K562 (cell line): ENCODE measurements at regions not wholly inside any gene's neighbourhood (a gene's known extent, or its start where the extent isn't known, plus 50 kb on each side); places are given as distances from the start of the nearest gene placed in this dataset.

ENCODE experiments used
- CBFB ChIP-seq: sonication (generic); formaldehyde crosslinking; IDR thresholded peaks from 2 replicates; pipeline ENCODE4 v1.4.0; 2020; ENCODE audit warnings: mild to moderate bottlenecking, missing genetic modification reagents
- HCFC1 ChIP-seq: IDR thresholded peaks from 2 replicates; pipeline ENCODE4 v1.6.1; 2012; ENCODE audit warnings: low read depth, low read length, improper control_type of control experiment
- SAFB2 ChIP-seq: fragments of 200-400 bp; formaldehyde crosslinking; IDR thresholded peaks from 2 replicates; pipeline ENCODE4 v1.6.1; 2018; ENCODE audit warnings: borderline replicate concordance, low read length, low read depth, moderate library complexity; ENCODE audit not compliant: severe bottlenecking
- SNRNP70 ChIP-seq: fragments of 200-400 bp; formaldehyde crosslinking; optimal IDR thresholded peaks from 2 replicates; pipeline ENCODE3; 2017; ENCODE audit warnings: low read depth, low read length
- SP1 ChIP-seq: sonication (generic); formaldehyde crosslinking; IDR thresholded peaks from 2 replicates; pipeline ENCODE4 v1.8.1; 2022; ENCODE audit warnings: mild to moderate bottlenecking, missing genetic modification reagents
- ZNF408 ChIP-seq: fragments of 250-450 bp; sonication (Bioruptor Pico); IDR thresholded peaks from 2 replicates; pipeline ENCODE4 v1.4.0; 2020; ENCODE audit warnings: low read depth, mild to moderate bottlenecking, moderate library complexity
- ZNF644 ChIP-seq: fragments of 200-800 bp; sonication (Bioruptor generic); IDR thresholded peaks from 2 replicates; pipeline ENCODE4 v1.6.1; 2016; ENCODE audit warnings: low read depth, missing genetic modification characterization, missing compliant biosample characterization
- TF ChIP-seq, protein P1 (sequence below): fragments of 450-650 bp; formaldehyde crosslinking; conservative IDR thresholded peaks from 2 replicates; pipeline ENCODE4 v1.4.0; 2022; ENCODE audit warnings: mild to moderate bottlenecking, missing genetic modification characterization
- TF ChIP-seq, protein P2 (sequence below), 3 experiments: IDR thresholded peaks in 2 of 3; conservative IDR thresholded peaks in 1 of 3; 2 replicates each; pipeline ENCODE4 v1.5.1; 2011 to 2012; ENCODE audit warnings: low read length in 3 of 3, mild to moderate bottlenecking in 3 of 3, control low read depth in 2 of 3, improper control_type of control experiment in 1 of 3, inconsistent platforms in 1 of 3, low read depth in 1 of 3, mixed read lengths in 1 of 3, moderate library complexity in 1 of 3; ENCODE audit not compliant: insufficient read depth in 2 of 3
- TF ChIP-seq, protein P3 (sequence below), 2 experiments: fragments of 150-350 bp in 1 of 2; IDR thresholded peaks; 2 replicates each; pipeline ENCODE4 v1.6.1; 2012 to 2016; ENCODE audit warnings: low read depth in 2 of 2, low read length in 2 of 2, mild to moderate bottlenecking in 1 of 2, moderate library complexity in 1 of 2

DNA sequence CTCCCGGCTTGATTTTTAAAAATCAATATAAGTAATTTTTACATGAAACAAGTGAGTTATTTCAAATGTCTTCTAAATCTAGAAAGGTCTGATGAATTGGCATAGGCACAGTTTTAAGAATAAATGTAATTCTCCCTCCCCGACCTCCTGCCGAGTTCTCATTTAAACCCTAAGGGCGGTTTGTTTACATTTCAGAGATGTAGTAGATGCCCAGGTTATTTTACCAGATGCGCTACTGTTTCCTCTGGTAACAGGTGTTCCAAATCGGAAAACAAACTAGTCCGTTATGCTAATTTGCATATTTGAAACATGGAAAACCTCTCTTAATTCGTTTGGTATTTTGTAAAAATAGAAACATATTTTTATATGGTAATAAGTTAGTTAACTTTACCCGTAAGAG, 53.8 kb upstream of the CFAP126 start:
- TF ChIP-seq, protein P1, sequence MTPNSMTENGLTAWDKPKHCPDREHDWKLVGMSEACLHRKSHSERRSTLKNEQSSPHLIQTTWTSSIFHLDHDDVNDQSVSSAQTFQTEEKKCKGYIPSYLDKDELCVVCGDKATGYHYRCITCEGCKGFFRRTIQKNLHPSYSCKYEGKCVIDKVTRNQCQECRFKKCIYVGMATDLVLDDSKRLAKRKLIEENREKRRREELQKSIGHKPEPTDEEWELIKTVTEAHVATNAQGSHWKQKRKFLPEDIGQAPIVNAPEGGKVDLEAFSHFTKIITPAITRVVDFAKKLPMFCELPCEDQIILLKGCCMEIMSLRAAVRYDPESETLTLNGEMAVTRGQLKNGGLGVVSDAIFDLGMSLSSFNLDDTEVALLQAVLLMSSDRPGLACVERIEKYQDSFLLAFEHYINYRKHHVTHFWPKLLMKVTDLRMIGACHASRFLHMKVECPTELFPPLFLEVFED (CRISPR knock-in tag), result no peak
- TF ChIP-seq, protein P2, sequence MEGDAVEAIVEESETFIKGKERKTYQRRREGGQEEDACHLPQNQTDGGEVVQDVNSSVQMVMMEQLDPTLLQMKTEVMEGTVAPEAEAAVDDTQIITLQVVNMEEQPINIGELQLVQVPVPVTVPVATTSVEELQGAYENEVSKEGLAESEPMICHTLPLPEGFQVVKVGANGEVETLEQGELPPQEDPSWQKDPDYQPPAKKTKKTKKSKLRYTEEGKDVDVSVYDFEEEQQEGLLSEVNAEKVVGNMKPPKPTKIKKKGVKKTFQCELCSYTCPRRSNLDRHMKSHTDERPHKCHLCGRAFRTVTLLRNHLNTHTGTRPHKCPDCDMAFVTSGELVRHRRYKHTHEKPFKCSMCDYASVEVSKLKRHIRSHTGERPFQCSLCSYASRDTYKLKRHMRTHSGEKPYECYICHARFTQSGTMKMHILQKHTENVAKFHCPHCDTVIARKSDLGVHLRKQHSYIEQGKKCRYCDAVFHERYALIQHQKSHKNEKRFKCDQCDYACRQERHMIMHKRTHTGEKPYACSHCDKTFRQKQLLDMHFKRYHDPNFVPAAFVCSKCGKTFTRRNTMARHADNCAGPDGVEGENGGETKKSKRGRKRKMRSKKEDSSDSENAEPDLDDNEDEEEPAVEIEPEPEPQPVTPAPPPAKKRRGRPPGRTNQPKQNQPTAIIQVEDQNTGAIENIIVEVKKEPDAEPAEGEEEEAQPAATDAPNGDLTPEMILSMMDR (IDR thresholded peaks at IDR 0.05 in 2 of 3, conservative IDR thresholded peaks at IDR 0.05 in 1 of 3; ENCODE audit: insufficient read depth in 2 of 3, low read depth in 1 of 3, low read length in 3 of 3), result no peak
- TF ChIP-seq CBFB (CRISPR knock-in tag) (no peak), HCFC1 (no peak), SNRNP70 (no peak), SAFB2 (no peak), SP1 (no peak), ZNF644 (tag) (no peak), ZNF408 (CRISPR knock-in tag) (no peak)
- TF ChIP-seq, protein P3, sequence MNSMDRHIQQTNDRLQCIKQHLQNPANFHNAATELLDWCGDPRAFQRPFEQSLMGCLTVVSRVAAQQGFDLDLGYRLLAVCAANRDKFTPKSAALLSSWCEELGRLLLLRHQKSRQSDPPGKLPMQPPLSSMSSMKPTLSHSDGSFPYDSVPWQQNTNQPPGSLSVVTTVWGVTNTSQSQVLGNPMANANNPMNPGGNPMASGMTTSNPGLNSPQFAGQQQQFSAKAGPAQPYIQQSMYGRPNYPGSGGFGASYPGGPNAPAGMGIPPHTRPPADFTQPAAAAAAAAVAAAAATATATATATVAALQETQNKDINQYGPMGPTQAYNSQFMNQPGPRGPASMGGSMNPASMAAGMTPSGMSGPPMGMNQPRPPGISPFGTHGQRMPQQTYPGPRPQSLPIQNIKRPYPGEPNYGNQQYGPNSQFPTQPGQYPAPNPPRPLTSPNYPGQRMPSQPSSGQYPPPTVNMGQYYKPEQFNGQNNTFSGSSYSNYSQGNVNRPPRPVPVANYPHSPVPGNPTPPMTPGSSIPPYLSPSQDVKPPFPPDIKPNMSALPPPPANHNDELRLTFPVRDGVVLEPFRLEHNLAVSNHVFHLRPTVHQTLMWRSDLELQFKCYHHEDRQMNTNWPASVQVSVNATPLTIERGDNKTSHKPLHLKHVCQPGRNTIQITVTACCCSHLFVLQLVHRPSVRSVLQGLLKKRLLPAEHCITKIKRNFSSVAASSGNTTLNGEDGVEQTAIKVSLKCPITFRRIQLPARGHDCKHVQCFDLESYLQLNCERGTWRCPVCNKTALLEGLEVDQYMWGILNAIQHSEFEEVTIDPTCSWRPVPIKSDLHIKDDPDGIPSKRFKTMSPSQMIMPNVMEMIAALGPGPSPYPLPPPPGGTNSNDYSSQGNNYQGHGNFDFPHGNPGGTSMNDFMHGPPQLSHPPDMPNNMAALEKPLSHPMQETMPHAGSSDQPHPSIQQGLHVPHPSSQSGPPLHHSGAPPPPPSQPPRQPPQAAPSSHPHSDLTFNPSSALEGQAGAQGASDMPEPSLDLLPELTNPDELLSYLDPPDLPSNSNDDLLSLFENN (IDR thresholded peaks at IDR 0.05; ENCODE audit: low read depth in 2 of 2, low read length in 2 of 2), result no peak
